NCI-H1694 (cell line): ENCODE measurements at regions not wholly inside any gene's neighbourhood (a gene's known extent, or its start where the extent isn't known, plus 50 kb on each side); places are given as distances from the start of the nearest gene placed in this dataset.

Experiments used
- DNase-seq: peaks from one replicate; lab custom pipeline; 2025; lab: John Stamatoyannopoulos, UW

DNA sequence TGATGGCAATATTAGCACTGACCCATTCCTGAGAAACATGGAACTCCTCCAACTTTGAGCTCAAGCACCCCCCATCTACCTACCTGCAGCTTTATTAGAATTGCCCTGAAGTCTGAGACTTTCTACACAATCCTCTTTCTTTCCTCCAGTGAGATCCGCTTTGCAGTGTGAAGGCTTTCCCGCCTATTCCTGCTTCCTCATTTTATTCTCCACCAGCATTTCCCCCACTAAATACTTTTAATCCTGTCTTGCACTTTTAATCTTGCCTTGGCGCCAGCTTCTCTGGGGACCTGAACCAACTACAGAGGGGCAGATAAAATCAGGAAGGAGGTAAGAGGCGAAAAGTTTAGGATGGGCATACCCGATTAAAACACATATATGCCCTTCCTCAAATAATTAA, 178.1 kb upstream of the PRDM1 start:
- no peak for DNase-seq

DNA sequence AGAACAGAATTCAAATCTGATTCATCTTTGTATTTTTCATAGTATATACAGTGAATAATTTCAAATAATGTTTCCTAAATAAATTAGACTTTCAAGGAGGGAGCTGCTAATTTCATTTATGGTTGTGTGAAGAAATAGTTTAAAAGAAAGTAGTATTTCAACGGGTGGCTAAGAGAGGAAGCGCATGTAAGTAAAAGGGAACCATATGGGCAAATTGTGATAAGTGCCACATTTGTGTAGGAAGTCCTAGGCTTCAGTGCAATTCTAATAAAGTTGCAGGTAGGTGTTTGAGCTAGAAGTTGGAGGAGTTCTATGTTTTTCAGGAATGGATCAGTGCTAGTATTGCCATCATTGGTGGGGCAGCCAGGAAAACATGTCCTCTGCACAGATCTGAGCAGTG, 178.8 kb upstream of the PRDM1 start:
- DNase-seq = no peak

DNA sequence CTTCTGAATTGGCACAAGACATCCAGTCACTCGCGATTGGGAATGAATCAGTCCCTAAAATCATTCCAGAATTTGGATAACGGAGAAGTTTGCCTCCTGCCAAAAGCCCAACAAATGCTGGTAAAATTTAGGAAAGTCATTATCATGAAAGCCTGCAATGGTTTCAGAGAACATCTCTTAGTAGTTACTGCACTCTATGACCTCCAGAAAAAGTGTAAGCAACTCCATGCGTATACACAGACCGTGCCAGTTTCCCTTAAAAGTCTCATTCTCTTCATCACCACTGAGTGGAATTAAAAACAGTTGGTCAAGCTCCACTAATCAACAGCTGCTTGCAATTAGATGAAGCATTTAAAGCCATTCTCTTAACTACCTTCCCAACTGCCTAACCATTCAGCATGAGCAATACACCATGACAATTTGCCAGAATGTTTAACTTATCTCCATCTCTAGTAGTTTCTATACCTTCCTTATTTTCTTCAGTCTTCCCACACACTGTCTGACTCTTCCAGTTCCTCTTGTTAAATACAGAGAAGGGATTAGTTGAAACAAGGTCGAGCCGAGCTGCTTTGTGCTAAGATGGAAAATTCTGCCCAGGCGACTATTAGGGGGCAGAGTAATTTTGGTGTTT, 183.6 kb upstream of the PRDM1 start:
- peak; percentile 53 for DNase-seq

DNA sequence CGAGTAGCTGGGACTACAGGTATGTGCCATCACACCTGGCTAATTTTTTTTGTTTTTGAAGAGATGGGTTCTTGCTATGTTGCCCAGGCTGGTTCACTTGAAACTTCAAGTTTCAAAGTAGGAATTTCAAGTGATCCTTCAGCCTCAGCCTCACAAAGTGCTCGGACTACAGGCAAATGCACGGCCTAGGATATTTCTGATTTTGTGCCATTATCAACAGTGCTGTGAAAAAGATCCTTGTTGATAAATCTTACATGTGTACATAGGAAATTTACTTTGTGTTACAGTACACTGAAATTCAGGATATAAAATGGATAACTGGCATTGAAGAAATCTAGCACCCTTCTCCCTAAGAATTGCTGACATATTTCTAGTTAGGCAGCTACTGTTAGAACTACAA, 184.6 kb upstream of the PRDM1 start:
- DNase-seq = no peak

DNA sequence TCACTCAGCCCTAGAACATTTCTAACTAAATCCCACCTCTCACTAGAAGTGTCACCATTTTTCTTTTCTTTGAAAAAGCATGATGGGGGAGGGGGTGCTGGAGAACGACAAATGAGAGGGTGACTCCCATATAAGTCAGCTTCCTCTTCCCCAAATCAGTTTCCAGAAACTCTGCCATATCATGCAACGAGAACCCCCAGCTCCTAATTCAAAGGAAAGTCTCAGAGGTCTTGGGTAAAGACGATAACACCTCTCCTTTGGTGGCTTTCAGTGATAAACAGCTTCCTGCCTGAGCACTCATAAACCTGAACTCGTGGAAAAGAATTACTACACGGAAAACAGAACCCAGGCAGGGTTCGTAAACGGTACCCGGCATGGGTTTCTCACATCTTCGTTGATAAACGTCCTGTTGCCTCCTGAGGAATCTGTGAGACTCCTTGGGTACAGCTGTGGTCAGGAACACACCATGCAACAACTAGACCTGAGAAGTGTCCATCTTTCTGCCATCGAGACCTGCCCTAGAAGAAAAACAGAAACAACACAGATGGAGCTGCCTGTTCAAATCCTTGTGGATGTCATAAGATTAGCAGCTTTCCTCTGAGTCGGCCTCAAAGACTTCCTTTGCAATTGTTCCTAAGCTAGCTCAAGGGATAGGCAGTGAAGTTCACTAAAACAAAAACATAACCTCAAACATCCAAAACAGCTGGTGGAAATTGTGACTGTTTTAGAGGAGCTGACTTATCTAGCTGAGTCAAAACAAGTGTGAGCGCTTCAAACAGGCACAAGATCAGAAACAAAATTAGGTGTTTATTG, 185.8 kb upstream of the PRDM1 start:
- no peak for DNase-seq

DNA sequence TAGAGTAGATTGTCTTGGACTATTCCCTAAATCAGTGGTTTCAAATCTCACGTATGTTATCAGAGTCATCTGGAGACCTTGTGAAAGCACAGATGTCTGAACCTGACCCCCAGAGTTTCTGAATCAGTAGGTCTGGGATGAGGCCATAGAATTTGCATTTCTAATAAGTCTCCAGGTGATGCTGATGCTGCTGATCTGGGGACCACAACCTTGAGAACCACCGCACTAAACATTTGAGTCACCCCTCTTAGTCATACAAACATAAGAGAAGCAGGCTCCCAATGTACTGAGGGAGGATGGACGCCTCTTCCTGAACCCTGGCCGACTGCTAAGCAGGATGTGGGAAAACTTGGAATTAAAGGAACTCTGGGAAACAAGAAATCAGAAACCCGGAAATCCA, 187.8 kb upstream of the PRDM1 start:
- DNase-seq = no peak

DNA sequence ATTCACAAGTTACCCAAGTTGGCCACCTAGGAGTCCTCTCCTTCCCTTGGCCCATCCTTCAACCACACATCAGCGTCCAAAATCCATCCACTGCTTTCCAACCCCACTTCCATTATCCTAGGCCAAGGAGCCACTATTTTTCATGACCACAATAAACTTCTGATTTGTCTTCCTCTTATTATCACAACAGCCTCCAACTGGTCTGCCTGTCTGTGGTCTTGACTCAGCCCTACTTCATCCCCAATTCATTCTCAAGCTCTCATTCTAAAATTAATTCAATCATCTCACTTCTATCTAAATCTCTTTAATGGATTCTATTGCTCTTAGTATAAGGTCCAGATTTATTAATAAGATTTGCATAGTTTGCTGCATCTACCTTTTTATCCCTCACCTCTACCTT, 189.0 kb upstream of the PRDM1 start:
- no peak for DNase-seq

DNA sequence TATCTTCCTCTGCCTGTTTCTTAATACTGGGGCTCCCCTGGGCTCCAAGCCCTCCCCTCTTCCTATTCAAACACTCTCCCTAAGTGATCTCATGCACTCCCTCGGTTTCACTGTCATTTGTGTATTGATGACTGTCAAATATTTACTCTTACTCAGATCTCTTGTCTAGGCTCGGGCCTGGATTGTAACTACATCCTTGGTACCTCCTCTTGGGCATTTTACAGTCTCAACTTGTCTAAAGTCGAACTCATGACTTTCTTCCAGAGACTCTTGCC, 189.4 kb upstream of the PRDM1 start:
- DNase-seq = no peak

DNA sequence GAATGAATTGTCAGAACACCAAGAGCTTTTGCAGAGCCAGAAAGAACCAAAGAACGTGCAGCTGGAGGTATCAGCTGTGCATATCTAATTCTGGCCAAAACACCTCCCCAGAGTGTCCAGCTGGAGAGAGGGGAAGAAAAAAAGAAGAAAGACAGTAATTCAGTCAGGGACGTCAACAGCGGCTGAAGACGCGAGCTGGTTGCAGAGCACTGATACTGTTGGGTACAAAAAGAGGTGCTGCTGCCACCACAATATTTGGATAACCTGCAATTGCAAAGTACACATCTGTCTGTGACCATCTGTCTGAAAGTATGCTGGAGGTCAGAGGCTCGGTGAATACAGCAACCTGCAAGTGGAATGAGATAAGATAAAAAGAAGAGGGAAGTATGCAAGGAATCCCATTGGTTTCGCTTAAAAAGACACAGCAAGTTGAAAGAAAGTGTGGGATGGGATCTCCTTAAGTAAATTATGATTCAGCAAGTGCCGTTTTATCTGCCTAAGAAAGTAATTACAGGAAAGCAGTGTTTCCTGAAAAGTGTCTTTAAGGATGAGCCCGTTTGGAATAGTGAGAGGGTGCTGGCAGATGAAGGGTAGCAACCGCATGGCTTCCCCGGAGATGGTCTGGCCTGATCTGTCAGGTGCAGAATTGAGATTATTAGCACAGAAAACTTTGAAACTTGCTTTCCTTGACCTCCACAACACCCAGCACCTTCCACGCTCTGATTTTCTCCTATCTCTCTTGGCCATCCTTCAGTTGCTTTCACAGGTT, 189.9 kb upstream of the PRDM1 start:
- DNase-seq = no peak

DNA sequence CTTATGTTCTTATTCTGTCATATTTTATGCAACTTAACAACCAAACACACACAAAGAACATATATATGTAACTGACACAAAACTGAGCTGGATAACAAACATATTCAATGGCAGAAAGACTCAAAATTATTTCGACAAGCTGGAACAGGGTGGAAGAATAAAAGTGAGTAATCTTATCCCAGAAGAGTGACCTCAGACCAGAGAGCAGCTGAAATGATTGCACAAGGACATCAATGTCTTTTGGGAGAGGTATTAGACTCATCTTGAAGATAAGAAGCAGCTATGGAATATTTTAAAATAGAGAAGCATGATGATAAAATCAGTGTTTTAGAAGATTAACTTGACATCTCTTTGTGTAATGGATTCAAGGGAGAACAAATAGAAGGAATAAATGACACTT, 191.6 kb upstream of the PRDM1 start:
- DNase-seq = no peak

DNA sequence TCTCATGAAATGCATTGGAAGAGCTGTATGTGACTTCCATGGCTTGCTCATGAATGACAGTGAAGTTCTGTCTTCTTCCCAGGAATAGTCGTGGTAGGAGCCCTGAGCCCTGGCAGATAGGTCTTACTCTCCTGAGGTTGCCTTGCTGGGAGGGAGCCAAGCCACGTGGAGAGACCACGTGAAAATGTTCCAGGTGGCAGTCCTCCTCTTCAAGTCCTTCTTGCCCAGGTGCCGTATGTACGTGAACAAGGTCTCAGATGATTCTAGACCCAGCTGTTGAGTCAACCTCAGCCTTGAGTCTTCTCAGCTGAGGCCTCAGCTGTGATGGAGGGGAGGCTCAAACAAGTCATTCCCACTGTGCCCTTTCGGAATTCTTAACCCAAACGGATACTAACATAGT, 192.4 kb upstream of the PRDM1 start:
- DNase-seq = no peak

DNA sequence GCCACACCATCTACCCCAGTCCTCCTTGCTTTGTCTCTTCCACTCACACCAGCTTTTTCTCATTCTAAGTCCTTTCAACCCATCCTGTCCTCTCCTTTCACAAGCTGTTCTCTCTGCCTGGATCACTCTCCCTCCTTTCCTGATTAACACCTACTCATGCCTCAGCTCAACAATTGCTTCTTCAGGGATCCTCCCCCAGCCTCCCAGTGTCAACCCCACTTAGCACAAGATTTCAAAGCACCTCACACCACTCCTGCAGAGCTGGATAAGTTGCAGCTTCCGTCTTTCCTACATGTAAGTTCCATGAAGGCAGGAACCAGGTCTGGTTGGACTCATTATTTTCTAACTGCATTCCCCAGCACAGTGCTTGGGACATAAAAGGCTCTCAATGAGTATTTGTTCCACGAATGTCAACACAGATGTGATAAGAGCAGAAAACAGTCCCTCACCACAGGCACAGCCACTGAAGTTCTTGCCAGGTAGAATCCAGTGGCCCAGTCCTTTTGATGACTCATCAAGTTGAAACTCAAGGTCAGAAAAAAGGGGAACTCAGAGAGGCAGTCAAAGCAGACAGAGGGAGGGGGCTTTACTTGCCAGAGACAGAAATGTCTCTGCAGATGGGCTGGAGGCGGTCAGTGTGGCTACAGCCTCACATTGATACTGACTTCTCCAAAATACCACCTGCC, 193.4 kb upstream of the PRDM1 start:
- no peak for DNase-seq

DNA sequence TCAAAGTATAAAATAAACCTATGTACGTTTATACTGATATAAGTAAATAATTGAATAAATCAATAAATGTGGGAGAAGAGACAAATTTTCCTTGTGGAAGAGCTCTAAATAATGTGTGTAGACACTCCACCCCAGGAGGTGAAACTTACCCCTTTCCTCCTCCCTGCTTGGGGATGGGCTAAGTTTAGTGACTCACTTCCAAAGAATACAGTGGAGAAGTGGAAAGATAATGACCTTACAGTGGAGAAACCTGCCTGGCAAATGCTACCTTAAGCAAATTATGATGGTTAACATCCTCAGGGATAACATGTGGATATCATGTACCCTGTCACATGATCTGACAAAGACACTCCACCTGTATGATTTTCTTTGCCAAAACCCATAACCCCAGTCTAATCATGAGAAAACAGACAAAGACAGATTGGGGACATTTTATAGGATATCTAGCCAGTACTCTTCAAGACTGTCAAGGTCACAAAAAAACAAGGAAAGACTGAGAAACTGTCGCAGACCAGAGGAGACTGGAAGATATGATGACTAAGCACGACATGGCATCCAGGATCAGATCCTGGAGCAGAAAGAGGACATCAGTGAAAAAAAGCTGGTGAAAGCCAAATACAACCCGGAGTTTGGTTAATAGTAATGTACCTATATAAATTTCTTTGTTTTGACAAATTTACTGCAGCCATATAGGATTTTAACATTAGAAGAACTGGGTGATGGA, 195.5 kb upstream of the PRDM1 start:
- DNase-seq = no peak

DNA sequence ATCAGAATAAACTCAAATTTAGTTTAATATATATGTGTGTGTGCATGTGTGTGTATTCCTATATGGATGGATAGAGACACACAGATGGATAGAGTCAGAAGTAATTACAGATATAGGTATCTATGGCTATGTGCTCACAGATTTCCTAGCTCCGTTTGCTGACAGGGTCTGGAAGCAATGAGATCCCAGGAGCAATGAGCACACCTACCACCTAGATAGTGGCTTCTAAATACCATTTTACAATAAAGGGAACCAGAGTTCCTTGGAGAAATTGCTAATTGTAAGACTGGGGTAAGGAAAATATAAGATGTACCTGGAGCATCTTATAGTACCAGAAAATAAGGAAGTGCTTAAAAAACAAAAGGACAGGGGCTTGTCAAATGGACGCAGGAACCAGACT, 196.2 kb upstream of the PRDM1 start:
- no peak for DNase-seq

DNA sequence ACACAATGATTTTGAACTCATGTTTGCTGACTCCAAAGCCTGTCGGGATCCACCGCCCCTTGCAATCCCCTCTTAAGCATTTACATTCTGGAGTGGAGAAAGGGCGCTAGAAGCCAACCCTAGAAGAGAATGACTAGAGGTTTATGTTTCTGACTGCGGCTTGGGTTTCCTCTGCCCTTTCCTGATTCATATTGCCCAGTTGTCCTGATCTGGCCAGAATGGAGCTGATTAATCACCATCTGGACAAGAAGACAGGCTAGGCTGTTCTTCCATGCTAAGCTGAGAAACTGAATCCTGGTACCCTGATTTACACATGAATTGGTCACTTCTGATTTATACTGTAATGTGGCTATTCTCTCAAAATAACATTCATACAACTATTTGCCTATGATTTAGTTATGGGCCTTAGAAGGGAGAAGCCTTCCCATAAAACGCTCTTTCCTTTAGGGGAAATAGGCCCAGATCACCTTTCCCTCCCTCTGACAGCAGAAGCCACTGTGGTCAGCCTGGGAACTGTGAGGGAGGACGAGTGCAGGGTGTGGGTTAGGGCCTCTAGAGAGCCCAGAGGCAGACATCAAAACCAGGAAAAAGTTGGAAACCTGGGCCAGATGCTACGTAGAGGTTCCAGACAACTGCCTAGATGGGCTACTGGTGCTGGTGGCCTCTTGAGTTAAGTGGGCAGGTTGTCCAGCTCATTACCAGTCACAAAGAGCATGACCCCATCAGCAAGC, 199.2 kb upstream of the PRDM1 start:
- DNase-seq = no peak

DNA sequence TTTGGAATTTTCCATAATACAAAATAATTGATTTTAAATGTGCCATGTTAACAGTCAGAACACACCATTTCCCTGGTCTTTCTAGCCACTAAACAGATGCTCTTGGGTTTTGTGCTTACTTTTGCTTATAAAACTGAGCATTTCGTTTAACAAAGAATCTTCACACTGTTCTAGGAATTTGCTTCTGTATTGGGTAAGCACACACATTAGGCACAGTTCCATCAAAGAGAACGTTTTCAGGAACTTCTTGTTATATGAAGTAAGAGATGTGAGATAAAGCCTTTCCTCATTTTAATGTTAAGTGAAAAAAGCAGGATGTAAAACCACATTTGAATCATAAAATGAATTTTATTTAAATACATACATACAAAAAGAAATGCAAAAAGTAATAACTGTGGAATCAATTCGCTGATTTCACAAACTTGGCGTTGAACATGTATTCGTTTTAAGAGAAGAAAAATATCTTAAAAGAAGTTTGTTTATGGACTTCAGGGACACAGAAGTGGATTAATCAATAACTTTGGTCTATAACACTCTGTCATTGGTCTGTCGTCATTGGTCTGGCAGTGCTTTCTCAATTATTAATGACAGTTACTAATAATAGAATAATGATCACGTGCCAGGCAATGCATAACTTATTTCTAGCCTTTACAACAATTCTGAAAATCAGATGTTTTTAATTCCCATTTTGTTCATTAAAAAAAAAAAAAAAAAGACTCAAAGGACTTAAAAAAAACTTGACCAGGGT, 199.9 kb upstream of the PRDM1 start:
- no peak for DNase-seq

DNA sequence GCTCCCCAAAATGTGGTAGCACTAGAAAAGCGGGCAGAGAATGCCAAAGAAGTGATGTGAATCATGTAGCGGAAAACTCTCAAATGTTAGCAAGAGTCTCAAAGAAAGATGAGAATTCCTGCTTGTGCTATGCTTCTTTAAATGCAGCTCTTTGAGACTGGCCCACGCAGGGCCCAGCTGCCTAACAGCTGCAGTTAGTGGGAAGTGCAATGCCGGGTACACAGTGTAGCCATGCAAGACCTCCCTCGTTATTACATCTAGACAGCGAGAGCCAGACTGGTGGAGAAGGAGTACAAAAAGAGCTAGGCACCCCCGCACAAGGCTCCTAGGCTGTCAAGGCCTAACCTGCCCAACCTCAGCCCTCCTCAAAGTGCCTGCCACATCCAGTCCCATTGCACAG, 201.7 kb upstream of the PRDM1 start:
- no peak for DNase-seq

DNA sequence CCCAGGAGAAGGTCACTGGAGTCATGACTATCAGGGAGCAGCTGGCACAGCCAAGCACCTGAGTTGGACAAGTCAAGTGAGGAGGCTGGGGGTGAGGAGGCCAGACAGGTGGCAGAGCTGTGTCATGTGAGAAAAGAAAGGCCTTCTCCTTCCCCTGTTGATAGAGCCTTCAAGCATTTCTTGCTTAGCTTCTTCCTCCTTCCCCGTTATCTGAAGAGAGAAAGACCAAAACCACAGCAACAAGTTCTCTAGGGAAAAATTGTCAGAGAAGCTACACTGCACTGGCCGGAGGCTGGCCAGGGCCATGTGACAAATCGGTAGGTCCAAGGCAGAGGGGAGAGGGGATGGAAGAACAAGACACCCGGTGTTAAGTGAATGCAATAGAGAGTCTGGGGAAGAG, 202.1 kb upstream of the PRDM1 start:
- no peak for DNase-seq

DNA sequence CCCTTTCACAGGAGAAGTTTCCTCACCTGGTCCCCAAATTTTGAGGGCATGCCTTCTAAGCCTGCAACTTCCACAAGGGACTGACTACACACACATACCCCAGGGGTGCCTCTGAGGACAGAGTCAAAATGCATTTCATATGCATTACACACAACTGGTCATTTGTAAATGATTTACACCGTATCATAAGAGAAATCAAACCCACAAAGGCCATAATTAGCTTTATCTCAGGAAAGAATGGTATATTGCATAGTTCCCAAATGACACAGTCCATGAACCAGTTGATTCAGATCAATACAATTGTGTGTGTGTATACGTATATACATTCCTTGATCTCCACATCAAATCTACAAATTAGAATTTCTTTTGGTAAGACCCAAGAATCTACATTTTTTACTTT, 203.3 kb upstream of the PRDM1 start:
- no peak for DNase-seq

DNA sequence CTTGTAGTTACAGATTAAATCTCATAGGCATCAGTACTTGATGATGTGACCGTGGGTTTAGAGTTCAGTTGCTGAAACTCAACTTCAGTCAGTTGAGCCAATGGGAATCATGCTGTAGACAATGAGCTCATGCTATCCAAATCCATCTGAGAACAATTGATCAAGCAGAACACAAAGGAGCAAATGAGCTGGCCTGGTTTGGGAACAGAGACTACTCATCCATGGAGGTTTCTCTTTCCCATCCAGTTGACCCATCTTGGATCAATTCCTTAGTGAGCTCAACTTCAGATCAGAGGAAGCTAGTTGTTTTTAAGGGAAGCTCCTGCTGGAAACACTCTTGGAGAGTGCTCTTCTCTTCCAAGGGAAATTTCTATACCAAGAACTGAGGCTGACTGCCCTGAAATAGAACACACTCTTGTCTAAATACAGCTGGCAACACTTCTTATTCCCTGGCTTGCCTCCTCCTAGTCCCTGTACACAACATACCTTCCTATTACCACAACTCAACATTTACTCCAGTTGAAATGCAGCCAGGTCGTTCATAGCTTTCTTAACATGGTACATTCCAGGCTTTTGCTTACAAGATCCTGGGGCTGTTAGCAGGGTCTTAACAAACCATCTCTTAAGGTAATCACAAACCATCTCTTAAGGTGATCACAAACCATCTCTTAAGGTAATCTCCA, 203.9 kb upstream of the PRDM1 start:
- DNase-seq = no peak
